WI38 (cell line): ENCODE measurements at regions not wholly inside any gene's neighbourhood (a gene's known extent, or its start where the extent isn't known, plus 50 kb on each side); places are given as distances from the start of the nearest gene placed in this dataset.

ENCODE experiments used
- H3K4me3 ChIP-seq: 2 replicates; pipeline ENCODE4 v1.5.1; 2011; ENCODE audit warnings: low read depth, mild to moderate bottlenecking, control low read depth, low read length
- CTCF ChIP-seq: IDR thresholded peaks from 2 replicates; pipeline ENCODE4 v1.5.1; 2012; ENCODE audit warnings: low read depth, mild to moderate bottlenecking, control low read depth, low read length

DNA sequence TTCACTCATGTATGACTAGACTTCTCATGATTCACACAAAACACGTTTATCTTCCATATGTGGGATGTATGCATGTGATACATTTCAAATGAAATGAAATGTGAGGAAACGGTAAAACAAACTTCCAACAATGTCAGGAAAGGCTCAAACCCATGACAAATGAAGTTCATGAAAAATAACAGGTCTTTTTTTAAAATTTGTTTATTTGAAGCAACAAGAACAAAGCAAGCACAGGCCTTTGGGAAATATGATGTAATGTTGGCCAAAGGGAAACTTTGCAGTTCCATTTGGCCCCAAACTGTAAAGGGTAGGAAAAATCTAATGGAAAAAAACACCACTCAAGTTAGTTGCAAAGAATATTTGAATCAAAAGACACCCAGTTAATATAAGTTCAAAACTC lies 463.8 kb upstream of the ARGLU1 start:
- TF ChIP-seq CTCF = no peak
- H3K4me3 ChIP-seq = no peak overlapping the region

- no peak for TF ChIP-seq CTCF
- H3K4me3 ChIP-seq = no peak overlapping the region
Observed at GRCh38 chr13:107028751-107029150, 460.8 kb upstream of the ARGLU1 start.

DNA sequence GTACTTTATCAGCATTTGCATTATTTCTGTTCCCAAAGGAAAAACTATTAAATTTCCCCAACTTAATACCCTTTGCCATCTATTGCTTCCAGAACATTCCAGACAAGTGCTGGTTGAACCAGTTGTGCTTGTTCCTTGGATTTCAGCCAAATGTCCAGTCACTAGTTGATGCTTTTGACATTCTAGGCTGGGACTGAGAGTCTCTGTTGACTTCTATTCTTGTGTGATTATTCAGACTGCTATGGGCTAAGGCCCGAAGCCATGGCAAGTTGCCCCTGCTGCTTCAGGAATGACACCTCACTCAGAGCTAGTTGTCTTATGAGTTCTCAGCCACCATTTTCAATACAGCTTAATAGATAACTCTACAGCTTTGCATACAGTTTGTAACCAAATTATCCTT lies 458.1 kb upstream of the ARGLU1 start:
- TF ChIP-seq CTCF = no peak
- H3K4me3 ChIP-seq = no peak overlapping the region

- no peak overlapping the region for H3K4me3 ChIP-seq
- TF ChIP-seq CTCF = no peak
Observed at GRCh38 chr13:107023335-107023734, 455.4 kb upstream of the ARGLU1 start.

GRCh38 chr13:107020393-107020792 lies 452.5 kb upstream of the ARGLU1 start:
- TF ChIP-seq CTCF = no peak

GRCh38 chr13:107018285-107018684 lies 450.3 kb upstream of the ARGLU1 start:
- TF ChIP-seq CTCF = no peak
- H3K4me3 ChIP-seq = no peak overlapping the region

More at GRCh38 chr13:107020393-107020792, 452.5 kb upstream of the ARGLU1 start:
- H3K4me3 ChIP-seq = no peak overlapping the region

- no peak overlapping the region for H3K4me3 ChIP-seq
- no peak for TF ChIP-seq CTCF
Observed at GRCh38 chr13:107006661-107007060, 438.7 kb upstream of the ARGLU1 start.
